Upper lobe of right lung (tissue), 1 donor: ENCODE measurements at regions not wholly inside any gene's neighbourhood (a gene's known extent, or its start where the extent isn't known, plus 50 kb on each side); places are given as distances from the start of the nearest gene placed in this dataset.
A peak's percentile ranks its signal among the peaks of the same experiment; 100 is the strongest.

Experiments
- ATAC-seq: fragments of 200-7000 bp; cut with Tn5 transposase; one replicate; pipeline ENCODE4 v1.9.1; 2020; ENCODE audit warnings: mild to moderate bottlenecking, moderate library complexity
- DNase-seq: peaks from one replicate; pipeline ENCODE4 v3.0.0-alpha.2; 2020
- H3K27ac ChIP-seq: fragments of 200-600 bp; one replicate; pipeline ENCODE4 v1.8.0; 2022
- H3K27me3 ChIP-seq: fragments of 200-600 bp; one replicate; pipeline ENCODE4 v1.8.0; 2022; ENCODE audit warnings: mild to moderate bottlenecking
- H3K36me3 ChIP-seq: fragments of 200-600 bp; one replicate; pipeline ENCODE4 v1.8.0; 2022
- H3K4me1 ChIP-seq: fragments of 200-600 bp; one replicate; pipeline ENCODE4 v1.8.0; 2022
- H3K4me3 ChIP-seq: fragments of 200-600 bp; one replicate; pipeline ENCODE4 v1.8.0; 2022; ENCODE audit warnings: mild to moderate bottlenecking
- H3K9me3 ChIP-seq: fragments of 200-600 bp; one replicate; pipeline ENCODE4 v1.8.0; 2022
- intact Hi-C: fragments of 100-400 bp; cut with DNase I; formaldehyde crosslinking; loops from one replicate; pipeline ENCODE4 v1.11.0; 2022
- TF ChIP-seq, protein P1 (sequence below): fragments of 200-600 bp; IDR thresholded peaks from one replicate; pipeline ENCODE4 v1.8.0; 2022; ENCODE audit warnings: antibody characterized with exemption
- donor health status: DM: no; HTN: yes; CAD: no; lungs with severe emphysema.

DNA sequence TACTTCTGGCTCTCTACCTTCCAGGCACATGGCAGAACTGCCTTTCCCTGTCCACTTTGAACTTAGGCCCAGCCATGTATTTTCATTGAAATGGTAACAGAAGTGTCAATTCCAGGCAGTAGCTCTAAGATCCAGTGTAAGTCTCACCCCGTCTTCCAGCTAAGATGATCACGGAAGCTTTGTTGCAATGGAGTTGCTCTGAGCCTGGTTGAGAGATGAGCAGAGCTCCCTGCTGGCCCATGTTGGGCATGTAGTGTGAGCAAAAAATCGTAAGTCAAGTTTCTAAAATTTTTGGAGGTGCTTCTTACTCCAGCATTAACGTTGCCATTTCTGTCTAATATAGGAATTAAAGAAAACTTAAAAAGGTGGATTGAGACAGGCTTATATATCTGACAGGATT, 274.4 kb downstream of the IPMK start:
- ATAC-seq (no peak), DNase-seq (no peak)
- Histone ChIP-seq H3K4me1 (no peaks in the 10 kb centered on the region), H3K36me3 (no peaks in the 10 kb centered on the region), H3K4me3 (no peak overlapping the region), H3K27me3 (no peaks in the 10 kb centered on the region), H3K9me3 (no peaks in the 10 kb centered on the region), H3K27ac (no peak overlapping the region)
- TF ChIP-seq, protein P1, sequence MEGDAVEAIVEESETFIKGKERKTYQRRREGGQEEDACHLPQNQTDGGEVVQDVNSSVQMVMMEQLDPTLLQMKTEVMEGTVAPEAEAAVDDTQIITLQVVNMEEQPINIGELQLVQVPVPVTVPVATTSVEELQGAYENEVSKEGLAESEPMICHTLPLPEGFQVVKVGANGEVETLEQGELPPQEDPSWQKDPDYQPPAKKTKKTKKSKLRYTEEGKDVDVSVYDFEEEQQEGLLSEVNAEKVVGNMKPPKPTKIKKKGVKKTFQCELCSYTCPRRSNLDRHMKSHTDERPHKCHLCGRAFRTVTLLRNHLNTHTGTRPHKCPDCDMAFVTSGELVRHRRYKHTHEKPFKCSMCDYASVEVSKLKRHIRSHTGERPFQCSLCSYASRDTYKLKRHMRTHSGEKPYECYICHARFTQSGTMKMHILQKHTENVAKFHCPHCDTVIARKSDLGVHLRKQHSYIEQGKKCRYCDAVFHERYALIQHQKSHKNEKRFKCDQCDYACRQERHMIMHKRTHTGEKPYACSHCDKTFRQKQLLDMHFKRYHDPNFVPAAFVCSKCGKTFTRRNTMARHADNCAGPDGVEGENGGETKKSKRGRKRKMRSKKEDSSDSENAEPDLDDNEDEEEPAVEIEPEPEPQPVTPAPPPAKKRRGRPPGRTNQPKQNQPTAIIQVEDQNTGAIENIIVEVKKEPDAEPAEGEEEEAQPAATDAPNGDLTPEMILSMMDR = no peak
- intact Hi-C loops = no loop called here

DNA sequence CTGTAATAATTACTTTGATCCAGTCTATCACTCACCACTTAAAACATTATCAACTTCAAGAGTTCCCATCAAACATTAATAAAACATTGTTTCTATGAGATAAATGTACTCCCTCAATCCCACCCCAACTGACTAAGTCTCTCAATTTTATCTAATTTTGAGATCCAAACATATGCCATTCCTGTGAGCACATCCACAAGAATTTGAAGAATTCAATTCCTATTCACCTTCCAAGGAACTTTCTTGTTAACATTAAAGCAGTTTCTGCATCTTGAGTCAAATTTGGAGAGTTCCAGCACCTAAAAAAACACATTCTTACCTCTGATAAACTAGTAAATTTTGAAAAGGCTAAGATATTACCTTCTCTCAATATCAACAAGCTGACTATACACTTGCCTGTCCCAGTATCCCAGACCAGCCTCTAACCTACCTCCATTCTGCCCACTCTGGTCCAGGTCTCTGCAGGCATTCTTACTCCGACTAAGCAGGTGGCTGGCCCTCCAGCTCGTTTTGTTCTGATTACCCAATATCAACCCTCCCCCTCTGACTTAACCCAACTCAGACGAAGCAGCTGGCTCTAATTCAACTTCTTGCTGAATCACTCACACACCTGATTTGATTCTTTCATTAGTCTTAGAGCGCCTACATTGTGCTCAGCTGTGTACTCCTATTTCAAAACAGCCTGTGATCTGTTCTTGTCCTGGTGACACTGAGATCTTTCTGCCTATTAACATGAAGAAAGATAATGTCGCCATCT, 275.2 kb downstream of the IPMK start:
- Histone ChIP-seq H3K4me3 (no peak overlapping the region), H3K9me3 (no peaks in the 10 kb centered on the region), H3K27ac (no peak overlapping the region), H3K4me1 (no peaks in the 10 kb centered on the region), H3K27me3 (no peaks in the 10 kb centered on the region), H3K36me3 (no peaks in the 10 kb centered on the region)
- intact Hi-C loops = no loop called here
- TF ChIP-seq, protein P1 = no peak
- no peak for DNase-seq
- peak; percentile 36 for ATAC-seq

DNA sequence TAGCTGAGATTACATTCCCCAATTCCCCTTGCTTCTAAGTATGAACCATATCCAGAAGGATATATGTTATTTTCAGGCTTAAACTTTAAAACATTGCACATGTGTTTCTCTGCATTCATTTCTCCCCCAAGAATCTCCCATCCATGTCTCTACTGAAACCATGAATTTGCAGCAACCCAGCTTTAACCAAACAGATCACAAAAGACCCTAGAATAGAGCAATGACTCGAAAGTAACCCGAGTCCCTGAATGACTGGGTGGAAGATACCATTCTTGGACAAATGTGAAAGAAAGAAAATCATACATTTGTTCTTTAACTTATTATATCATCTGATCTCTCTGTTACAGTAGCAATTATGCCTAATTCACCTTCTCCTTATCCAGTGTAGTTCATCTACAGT, 278.7 kb downstream of the IPMK start:
- no peak overlapping the region for H3K4me3 ChIP-seq
- no peaks in the 10 kb centered on the region for H3K4me1 ChIP-seq
- H3K36me3 ChIP-seq = no peaks in the 10 kb centered on the region
- H3K9me3 ChIP-seq = no peaks in the 10 kb centered on the region
- no peak for ATAC-seq
- no peak for DNase-seq
- intact Hi-C loops = no loop called here
- H3K27ac ChIP-seq = no peak overlapping the region
- H3K27me3 ChIP-seq = no peaks in the 10 kb centered on the region
- TF ChIP-seq, protein P1 = no peak

DNA sequence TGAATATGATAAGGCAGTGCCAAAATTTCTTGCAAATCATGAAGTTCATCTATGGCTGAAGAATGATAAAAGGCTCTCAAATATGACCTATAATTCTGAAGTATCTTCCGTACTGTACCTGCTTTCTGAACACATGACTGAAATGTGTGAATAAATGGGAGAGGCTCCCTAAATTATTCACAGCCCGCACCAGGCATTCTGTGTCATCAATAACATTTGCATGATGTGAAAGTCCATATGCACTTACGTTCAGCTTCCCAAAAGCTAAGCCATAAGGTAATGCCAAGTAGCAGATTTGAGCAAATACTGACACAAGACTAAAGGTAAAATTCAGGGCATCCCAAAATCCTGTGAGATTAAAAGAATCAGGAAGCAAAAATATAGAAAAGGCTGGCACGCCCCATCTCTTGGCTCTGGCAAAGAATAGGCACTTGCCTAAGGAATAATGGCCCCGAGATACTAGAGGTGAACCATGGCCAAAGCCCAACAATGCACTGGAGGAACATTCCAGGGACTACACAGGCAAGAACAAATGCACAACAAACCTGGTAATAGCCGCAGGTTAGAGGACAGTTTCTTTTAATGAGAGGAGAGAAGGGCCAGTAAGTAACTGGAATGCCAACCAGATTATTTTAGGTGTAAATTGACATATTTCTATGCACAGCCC, 280.5 kb downstream of the IPMK start:
- TF ChIP-seq, protein P1 = no peak
- Histone ChIP-seq H3K27me3 (no peaks in the 10 kb centered on the region), H3K36me3 (no peaks in the 10 kb centered on the region), H3K4me1 (no peaks in the 10 kb centered on the region), H3K4me3 (no peak overlapping the region), H3K9me3 (no peaks in the 10 kb centered on the region), H3K27ac (no peak overlapping the region)
- ATAC-seq (no peak), DNase-seq (no peak)
- intact Hi-C loops = no loop called here

DNA sequence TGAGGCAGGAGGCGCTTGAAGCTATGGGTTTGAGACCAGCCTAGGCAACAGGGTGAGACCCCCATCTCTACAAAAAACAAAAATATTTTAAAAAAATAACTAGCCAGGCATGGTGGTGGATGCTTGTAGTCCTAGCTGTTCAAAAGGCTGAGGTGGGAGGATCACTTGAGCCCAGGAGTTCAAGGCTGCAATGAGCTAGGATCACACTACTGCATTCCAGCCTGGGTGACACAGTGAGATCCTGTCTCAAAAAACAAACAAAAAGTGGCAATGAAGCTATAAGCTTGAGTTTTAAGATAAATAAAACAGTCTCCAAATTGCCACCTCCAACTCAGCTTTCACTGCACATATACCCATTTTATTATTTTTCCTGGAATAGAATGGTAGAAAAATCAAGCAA, 281.3 kb downstream of the IPMK start:
- TF ChIP-seq, protein P1 = no peak
- DNase-seq (no peak), ATAC-seq (no peak)
- intact Hi-C loops = no loop called here
- Histone ChIP-seq H3K4me3 (no peak overlapping the region), H3K27ac (no peak overlapping the region), H3K36me3 (no peaks in the 10 kb centered on the region), H3K9me3 (no peaks in the 10 kb centered on the region), H3K27me3 (no peaks in the 10 kb centered on the region), H3K4me1 (no peaks in the 10 kb centered on the region)
